ENCODE measurements at regions not wholly inside any gene's neighbourhood (a gene's known extent, or its start where the extent isn't known, plus 50 kb on each side); places are given as distances from the start of the nearest gene placed in this dataset.
"Not testable (repeated sequence)": the region's sequence is repeated elsewhere in the genome, so short reads cannot be mapped to it uniquely, and the experiment has no call there.

- H3K9me3 ChIP-seq (ENCODE audit: low read length); H3K27ac ChIP-seq (ENCODE audit: low read depth, low read length); CTCF ChIA-PET; H3K4me1 ChIP-seq (ENCODE audit: insufficient read depth, low read length); POLR2A ChIA-PET; H3K4me3 ChIP-seq (ENCODE audit: low read length); H3K4me1 Mint-ChIP-seq; DNase-seq; H3K36me3 Mint-ChIP-seq; H3K4me3 Mint-ChIP-seq; H3K27me3 ChIP-seq (ENCODE audit: insufficient read depth, low read length, poor library complexity, severe bottlenecking); H3K36me3 ChIP-seq (ENCODE audit: insufficient read depth, low read length); H3K27me3 Mint-ChIP-seq; H3K27ac Mint-ChIP-seq: not testable (repeated sequence)
- peaks cover 11 to 30% (median 15%) of the 10 kb centered on the region in 5 donors for H3K9me3 Mint-ChIP-seq
Measured at GRCh38 chr6:85227345-85227744, 222.5 kb upstream of the NT5E start.

GRCh38 chr6:85212794-85213193 lies 237.1 kb upstream of the NT5E start:
- H3K27me3 ChIP-seq (ENCODE audit: insufficient read depth, low read length, poor library complexity, severe bottlenecking); H3K4me3 Mint-ChIP-seq; POLR2A ChIA-PET; DNase-seq; H3K27ac Mint-ChIP-seq; H3K36me3 ChIP-seq (ENCODE audit: insufficient read depth, low read length); H3K9me3 ChIP-seq (ENCODE audit: low read length); H3K4me1 Mint-ChIP-seq; H3K4me3 ChIP-seq (ENCODE audit: low read length); CTCF ChIA-PET; H3K36me3 Mint-ChIP-seq; H3K27ac ChIP-seq (ENCODE audit: low read depth, low read length); H3K27me3 Mint-ChIP-seq; H3K4me1 ChIP-seq (ENCODE audit: insufficient read depth, low read length): not testable (repeated sequence)
- peaks cover 12 to 40% (median 32%) of the 10 kb centered on the region in 5 donors for H3K9me3 Mint-ChIP-seq

- no peak for DNase-seq
- Histone ChIP-seq H3K27me3 (ENCODE audit: insufficient read depth, low read length, poor library complexity, severe bottlenecking) (no peaks in the 10 kb centered on the region), H3K27ac (ENCODE audit: low read depth, low read length) (no peak overlapping the region), H3K4me1 (ENCODE audit: insufficient read depth, low read length) (no peaks in the 10 kb centered on the region), H3K9me3 (ENCODE audit: low read length) (no peaks in the 10 kb centered on the region), H3K4me3 (ENCODE audit: low read length) (no peak overlapping the region), H3K36me3 (ENCODE audit: insufficient read depth, low read length) (no peaks in the 10 kb centered on the region)
- no peak overlapping the region for H3K4me3 Mint-ChIP-seq
- H3K9me3 Mint-ChIP-seq = peaks cover 0 to 7% (median 0%) of the 10 kb centered on the region in 5 donors
- ChIA-PET CTCF (no interaction called here), POLR2A (no interaction called here)
- no peak overlapping the region for H3K27ac Mint-ChIP-seq
- H3K4me1 Mint-ChIP-seq = no peaks in the 10 kb centered on the region
- no peaks in the 10 kb centered on the region for H3K36me3 Mint-ChIP-seq
- H3K27me3 Mint-ChIP-seq = no peaks in the 10 kb centered on the region
Measured at GRCh38 chr6:85195243-85195642, 254.6 kb upstream of the NT5E start.

GRCh38 chr6:85193339-85193738 lies 256.5 kb upstream of the NT5E start:
- peaks cover 0 to 11% (median 6%) of the 10 kb centered on the region in 5 donors for H3K9me3 Mint-ChIP-seq
- H3K36me3 ChIP-seq (ENCODE audit: insufficient read depth, low read length) = no peaks in the 10 kb centered on the region
- no peaks in the 10 kb centered on the region for H3K27me3 ChIP-seq (ENCODE audit: insufficient read depth, low read length, poor library complexity, severe bottlenecking)
- H3K4me3 Mint-ChIP-seq = no peak overlapping the region
- no peak overlapping the region for H3K4me3 ChIP-seq (ENCODE audit: low read length)
- H3K4me1 Mint-ChIP-seq = no peaks in the 10 kb centered on the region
- no peaks in the 10 kb centered on the region for H3K9me3 ChIP-seq (ENCODE audit: low read length)
- H3K36me3 Mint-ChIP-seq = no peaks in the 10 kb centered on the region
- H3K27ac Mint-ChIP-seq = no peak overlapping the region
- ChIA-PET POLR2A (no interaction called here), CTCF (no interaction called here)
- H3K4me1 ChIP-seq (ENCODE audit: insufficient read depth, low read length) = no peaks in the 10 kb centered on the region
- H3K27ac ChIP-seq (ENCODE audit: low read depth, low read length) = no peak overlapping the region
- DNase-seq = no peak
- no peaks in the 10 kb centered on the region for H3K27me3 Mint-ChIP-seq

GRCh38 chr6:85192596-85192995 lies 257.3 kb upstream of the NT5E start:
- Mint-ChIP-seq H3K4me1 (no peaks in the 10 kb centered on the region), H3K27ac (no peak overlapping the region), H3K4me3 (no peak overlapping the region), H3K27me3 (peaks cover 0 to 2% of the 10 kb centered on the region in 2 donors), H3K36me3 (no peaks in the 10 kb centered on the region), H3K9me3 (peaks cover 3 to 9% (median 8%) of the 10 kb centered on the region in 5 donors)
- Histone ChIP-seq H3K27me3 (ENCODE audit: insufficient read depth, low read length, poor library complexity, severe bottlenecking) (no peaks in the 10 kb centered on the region), H3K9me3 (ENCODE audit: low read length) (no peaks in the 10 kb centered on the region), H3K4me3 (ENCODE audit: low read length) (no peak overlapping the region), H3K4me1 (ENCODE audit: insufficient read depth, low read length) (no peaks in the 10 kb centered on the region), H3K27ac (ENCODE audit: low read depth, low read length) (no peak overlapping the region), H3K36me3 (ENCODE audit: insufficient read depth, low read length) (no peaks in the 10 kb centered on the region)
- DNase-seq = no peak
- ChIA-PET POLR2A (no interaction called here), CTCF (no interaction called here)

GRCh38 chr6:85192186-85192585 lies 257.7 kb upstream of the NT5E start:
- no peaks in the 10 kb centered on the region for H3K36me3 ChIP-seq (ENCODE audit: insufficient read depth, low read length)
- Mint-ChIP-seq H3K4me1 (no peaks in the 10 kb centered on the region), H3K27me3 (peaks cover 0 to 2% of the 10 kb centered on the region in 2 donors), H3K36me3 (no peaks in the 10 kb centered on the region), H3K4me3 (no peak overlapping the region), H3K9me3 (peaks cover 3 to 9% (median 4%) of the 10 kb centered on the region in 5 donors), H3K27ac (no peak overlapping the region)
- no peaks in the 10 kb centered on the region for H3K4me1 ChIP-seq (ENCODE audit: insufficient read depth, low read length)
- POLR2A ChIA-PET = no interaction called here
- no peak for DNase-seq
- H3K27me3 ChIP-seq (ENCODE audit: insufficient read depth, low read length, poor library complexity, severe bottlenecking) = no peaks in the 10 kb centered on the region
- H3K27ac ChIP-seq (ENCODE audit: low read depth, low read length) = no peak overlapping the region
- no peak overlapping the region for H3K4me3 ChIP-seq (ENCODE audit: low read length)
- H3K9me3 ChIP-seq (ENCODE audit: low read length) = no peaks in the 10 kb centered on the region
- CTCF ChIA-PET = no interaction called here

- no peaks in the 10 kb centered on the region for H3K27me3 ChIP-seq (ENCODE audit: insufficient read depth, low read length, poor library complexity, severe bottlenecking)
- H3K9me3 ChIP-seq (ENCODE audit: low read length) = no peaks in the 10 kb centered on the region
- no peak overlapping the region for H3K27ac ChIP-seq (ENCODE audit: low read depth, low read length)
- H3K4me3 ChIP-seq (ENCODE audit: low read length) = no peak overlapping the region
- no peak for DNase-seq
- no peaks in the 10 kb centered on the region for H3K36me3 Mint-ChIP-seq
- ChIA-PET POLR2A (no interaction called here), CTCF (no interaction called here)
- no peaks in the 10 kb centered on the region for H3K36me3 ChIP-seq (ENCODE audit: insufficient read depth, low read length)
- H3K4me1 Mint-ChIP-seq = no peaks in the 10 kb centered on the region
- no peaks in the 10 kb centered on the region for H3K4me1 ChIP-seq (ENCODE audit: insufficient read depth, low read length)
- peaks cover 3 to 9% (median 4%) of the 10 kb centered on the region in 5 donors for H3K9me3 Mint-ChIP-seq
- no peak overlapping the region for H3K4me3 Mint-ChIP-seq
- H3K27ac Mint-ChIP-seq = no peak overlapping the region
- peaks cover 0 to 2% of the 10 kb centered on the region in 2 donors for H3K27me3 Mint-ChIP-seq
Measured at GRCh38 chr6:85191656-85192055, 258.2 kb upstream of the NT5E start.

- Histone ChIP-seq H3K9me3 (ENCODE audit: low read length) (no peaks in the 10 kb centered on the region), H3K27me3 (ENCODE audit: insufficient read depth, low read length, poor library complexity, severe bottlenecking) (no peaks in the 10 kb centered on the region), H3K27ac (ENCODE audit: low read depth, low read length) (no peak overlapping the region), H3K36me3 (ENCODE audit: insufficient read depth, low read length) (no peaks in the 10 kb centered on the region), H3K4me1 (ENCODE audit: insufficient read depth, low read length) (no peaks in the 10 kb centered on the region), H3K4me3 (ENCODE audit: low read length) (no peak overlapping the region)
- CTCF ChIA-PET = no interaction called here
- Mint-ChIP-seq H3K27me3 (peaks cover 0 to 2% of the 10 kb centered on the region in 2 donors), H3K36me3 (no peaks in the 10 kb centered on the region), H3K4me3 (no peak overlapping the region), H3K9me3 (peaks cover 4 to 9% (median 6%) of the 10 kb centered on the region in 5 donors), H3K4me1 (no peaks in the 10 kb centered on the region), H3K27ac (no peak overlapping the region)
- POLR2A ChIA-PET = no interaction called here
- no peak for DNase-seq
Measured at GRCh38 chr6:85186546-85187175, 263.2 kb upstream of the NT5E start.

GRCh38 chr6:85185977-85186376 lies 263.9 kb upstream of the NT5E start:
- peaks cover 0 to 2% of the 10 kb centered on the region in 2 donors for H3K27me3 Mint-ChIP-seq
- no peaks in the 10 kb centered on the region for H3K36me3 Mint-ChIP-seq
- H3K36me3 ChIP-seq (ENCODE audit: insufficient read depth, low read length) = no peaks in the 10 kb centered on the region
- H3K27ac ChIP-seq (ENCODE audit: low read depth, low read length) = no peak overlapping the region
- CTCF ChIA-PET = no interaction called here
- H3K4me1 Mint-ChIP-seq = no peaks in the 10 kb centered on the region
- no peak overlapping the region for H3K4me3 Mint-ChIP-seq
- no peak overlapping the region for H3K27ac Mint-ChIP-seq
- H3K4me3 ChIP-seq (ENCODE audit: low read length) = no peak overlapping the region
- POLR2A ChIA-PET = no interaction called here
- peaks cover 4 to 10% (median 6%) of the 10 kb centered on the region in 5 donors for H3K9me3 Mint-ChIP-seq
- DNase-seq = no peak
- no peaks in the 10 kb centered on the region for H3K9me3 ChIP-seq (ENCODE audit: low read length)
- no peaks in the 10 kb centered on the region for H3K27me3 ChIP-seq (ENCODE audit: insufficient read depth, low read length, poor library complexity, severe bottlenecking)
- no peaks in the 10 kb centered on the region for H3K4me1 ChIP-seq (ENCODE audit: insufficient read depth, low read length)

Data from CD8-positive, alpha-beta memory T cell (primary cell).